ENCODE measurements at regions not wholly inside any gene's neighbourhood (a gene's known extent, or its start where the extent isn't known, plus 50 kb on each side); places are given as distances from the start of the nearest gene placed in this dataset.

GRCh38 chr9:91111876-91112275 is 249.8 kb downstream of the AUH start:
- TF ChIP-seq POLR2A (IDR thresholded peaks at IDR 0.05): no peak
- TF ChIP-seq CTCF (IDR thresholded peaks at IDR 0.05 in 8 of 11, conservative IDR thresholded peaks at IDR 0.05 in 3 of 11): no peak
